Posterior vena cava (tissue), 2 donors: ENCODE measurements at regions not wholly inside any gene's neighbourhood (a gene's known extent, or its start where the extent isn't known, plus 50 kb on each side); places are given as distances from the start of the nearest gene placed in this dataset.
A peak's percentile ranks its signal among the peaks of the same experiment; 100 is the strongest.

Source experiments
- DNase-seq: peaks from one replicate; pipeline ENCODE4 v3.0.0-alpha.2; 2020; ENCODE audit warnings: low spot score
- intact Hi-C, 2 donors: fragments of 100-400 bp; cut with DNase I; formaldehyde crosslinking; loops; one replicate each; pipeline versions ENCODE4 v1.14.1 to v1.14.2; 2022 to 2023
- donor health status: DM: yes; HTN: yes; CAD: no.
- donor health status: DM: yes; HTN: yes; CAD: no.

- DNase-seq = no peak
- intact Hi-C loops = no loop called here
Observed at GRCh38 chr18:68085251-68085650, 568.7 kb upstream of the DSEL start.

- no peak for DNase-seq
- intact Hi-C loops = no loop called here
Observed at GRCh38 chr18:68083776-68084175, 567.3 kb upstream of the DSEL start.

GRCh38 chr18:68083131-68083530 is 566.6 kb upstream of the DSEL start:
- intact Hi-C loops = no loop called here
- no peak for DNase-seq

GRCh38 chr18:68072744-68073143 is 556.2 kb upstream of the DSEL start:
- DNase-seq = peak; percentile 51
- intact Hi-C loops = no loop called here

GRCh38 chr18:68060871-68061270 is 544.4 kb upstream of the DSEL start:
- no peak for DNase-seq
- intact Hi-C loops = no loop called here

- no peak for DNase-seq
- intact Hi-C loops = no loop called here
Observed at GRCh38 chr18:68056936-68057335, 540.4 kb upstream of the DSEL start.

- DNase-seq = no peak
- intact Hi-C loops = no loop called here
Observed at GRCh38 chr18:68054669-68055068, 538.1 kb upstream of the DSEL start.

GRCh38 chr18:68053290-68053689 is 536.8 kb upstream of the DSEL start:
- DNase-seq = no peak
- intact Hi-C loops = no loop called here

GRCh38 chr18:68041327-68041726 is 524.8 kb upstream of the DSEL start:
- intact Hi-C loops = loop anchor here in 1 of 2 donors (10.0 kb wide), 1 partner anchor 243 kb away; no protein-coding TSS in a partner anchor
- DNase-seq = no peak

- no peak for DNase-seq
- intact Hi-C loops = loop anchor here in 1 of 2 donors (10.0 kb wide), 1 partner anchor 245 kb away; no protein-coding TSS in a partner anchor
Observed at GRCh38 chr18:68040198-68040597, 523.7 kb upstream of the DSEL start.

GRCh38 chr18:68035774-68036522 is 519.4 kb upstream of the DSEL start:
- no peak for DNase-seq
- intact Hi-C loops = no loop called here

- no peak for DNase-seq
- intact Hi-C loops = no loop called here
Observed at GRCh38 chr18:68034296-68034695, 517.8 kb upstream of the DSEL start.

GRCh38 chr18:68033466-68033865 is 516.9 kb upstream of the DSEL start:
- intact Hi-C loops = no loop called here
- DNase-seq = no peak

GRCh38 chr18:68024716-68025115 is 508.2 kb upstream of the DSEL start:
- intact Hi-C loops = no loop called here
- no peak for DNase-seq

GRCh38 chr18:68017385-68017784 is 500.9 kb upstream of the DSEL start:
- DNase-seq = no peak
- intact Hi-C loops = no loop called here

- intact Hi-C loops = no loop called here
- no peak for DNase-seq
Observed at GRCh38 chr18:67997496-67997895, 481.0 kb upstream of the DSEL start.

GRCh38 chr18:67995769-67996168 is 479.2 kb upstream of the DSEL start:
- DNase-seq = no peak
- intact Hi-C loops = no loop called here

- no peak for DNase-seq
Observed at GRCh38 chr18:67980241-67980640, 463.7 kb upstream of the DSEL start.

GRCh38 chr18:67977067-67977616 is 460.6 kb upstream of the DSEL start:
- intact Hi-C loops = no loop called here
- DNase-seq = peak; percentile 47

More at GRCh38 chr18:67980241-67980640, 463.7 kb upstream of the DSEL start:
- intact Hi-C loops = no loop called here

GRCh38 chr18:67973916-67974315 is 457.4 kb upstream of the DSEL start:
- intact Hi-C loops = no loop called here
- DNase-seq = no peak

- no peak for DNase-seq
- intact Hi-C loops = no loop called here
Observed at GRCh38 chr18:67969458-67969857, 452.9 kb upstream of the DSEL start.
